H1 (cell line): ENCODE measurements at regions not wholly inside any gene's neighbourhood (a gene's known extent, or its start where the extent isn't known, plus 50 kb on each side); places are given as distances from the start of the nearest gene placed in this dataset.

Experiments used
- CHD7 ChIP-seq: fragments of 300-600 bp; sonication (generic); IDR thresholded peaks from 2 replicates; pipeline ENCODE4 v1.7.1; 2012; ENCODE audit warnings: low read length, moderate library complexity, mild to moderate bottlenecking, inconsistent platforms; ENCODE audit not compliant: insufficient replicate concordance

GRCh38 chr3:191641789-191642188, 180.8 kb downstream of the PYDC2 start (continued):
- TF ChIP-seq CHD7: no peak
